NCI-H2171 (cell line): ENCODE measurements at regions not wholly inside any gene's neighbourhood (a gene's known extent, or its start where the extent isn't known, plus 50 kb on each side); places are given as distances from the start of the nearest gene placed in this dataset.

Experiments
- DNase-seq: peaks from one replicate; lab custom pipeline; 2025; lab: John Stamatoyannopoulos, UW

DNA sequence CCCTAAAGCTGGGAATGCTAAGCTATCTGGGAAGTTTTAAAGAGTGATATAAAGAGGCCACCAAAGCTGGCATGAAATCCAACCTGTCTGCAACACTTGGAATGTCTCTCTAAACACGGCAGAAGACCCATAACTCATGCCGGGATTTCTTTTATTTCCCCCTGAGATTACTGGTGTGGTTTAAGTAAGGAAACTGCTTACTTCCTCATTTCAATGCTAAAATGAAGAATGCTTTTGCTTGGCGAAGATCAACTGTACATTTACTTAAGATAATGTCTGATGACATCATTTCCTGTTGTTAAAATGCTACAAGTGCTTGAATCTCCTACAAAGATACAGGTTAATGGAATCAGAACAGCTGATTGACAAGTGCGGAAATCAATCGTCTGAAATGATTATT lies 353.8 kb upstream of the SALL3 start:
- DNase-seq, result no peak

DNA sequence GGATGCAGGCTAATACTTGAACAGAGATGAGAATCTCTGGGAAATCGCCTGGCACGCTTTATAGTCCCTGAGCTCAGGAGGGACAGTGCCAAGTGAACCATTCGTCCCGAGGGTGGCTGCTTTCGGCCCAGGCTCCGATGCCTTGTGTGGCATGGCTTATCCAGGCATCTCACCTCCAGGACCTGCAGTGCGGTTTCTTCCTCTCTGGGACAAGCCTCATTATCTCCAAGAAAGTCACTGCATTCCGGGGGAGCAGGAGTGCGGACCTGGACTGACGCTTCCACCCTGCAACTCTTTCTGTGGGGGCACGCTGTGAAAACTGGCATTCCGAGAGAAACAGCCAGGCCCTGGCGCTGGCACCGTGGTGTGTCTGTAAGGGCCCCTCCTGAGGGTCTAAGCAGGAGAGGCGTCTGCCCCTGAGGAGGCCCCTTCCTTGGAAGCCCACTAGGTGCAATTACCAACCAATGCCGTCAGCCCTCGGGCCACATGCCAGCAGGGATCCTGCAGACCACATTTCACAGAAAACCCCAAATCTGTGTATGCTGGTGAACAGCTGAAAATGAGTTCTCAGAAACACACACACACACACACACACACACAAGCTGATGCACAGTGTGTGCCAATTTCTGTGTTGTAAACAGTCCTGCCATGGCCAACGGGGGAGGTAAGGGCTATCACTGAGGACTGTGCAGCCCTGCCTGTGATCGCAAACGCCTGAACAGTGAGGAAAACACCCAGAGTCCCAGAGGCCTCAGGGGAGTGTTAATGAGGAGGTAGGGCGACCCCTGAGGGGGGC lies 351.9 kb upstream of the SALL3 start:
- DNase-seq, result no peak

DNA sequence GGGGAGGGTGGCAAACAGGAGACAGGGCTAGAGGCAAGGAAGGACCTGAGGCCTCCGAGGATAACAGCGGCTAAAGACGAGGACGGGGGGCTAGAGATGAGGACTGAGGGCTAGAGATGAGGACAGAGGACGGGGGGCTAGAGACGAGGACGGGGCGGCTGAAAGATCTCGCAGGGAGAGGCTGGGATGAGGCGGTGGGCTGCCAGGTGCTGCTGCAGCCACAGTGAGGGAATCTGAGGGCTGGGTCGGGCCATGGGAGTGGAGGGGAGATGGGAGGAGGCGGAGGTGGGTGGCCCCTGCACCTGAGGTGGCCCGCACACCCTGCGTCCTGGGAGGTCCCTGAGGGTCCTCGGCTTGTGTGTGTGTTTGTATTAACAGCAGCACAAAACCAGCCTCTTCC lies 350.2 kb upstream of the SALL3 start:
- no peak for DNase-seq

- no peak for DNase-seq
Measured at GRCh38 chr18:78630356-78630755, 349.3 kb upstream of the SALL3 start.

DNA sequence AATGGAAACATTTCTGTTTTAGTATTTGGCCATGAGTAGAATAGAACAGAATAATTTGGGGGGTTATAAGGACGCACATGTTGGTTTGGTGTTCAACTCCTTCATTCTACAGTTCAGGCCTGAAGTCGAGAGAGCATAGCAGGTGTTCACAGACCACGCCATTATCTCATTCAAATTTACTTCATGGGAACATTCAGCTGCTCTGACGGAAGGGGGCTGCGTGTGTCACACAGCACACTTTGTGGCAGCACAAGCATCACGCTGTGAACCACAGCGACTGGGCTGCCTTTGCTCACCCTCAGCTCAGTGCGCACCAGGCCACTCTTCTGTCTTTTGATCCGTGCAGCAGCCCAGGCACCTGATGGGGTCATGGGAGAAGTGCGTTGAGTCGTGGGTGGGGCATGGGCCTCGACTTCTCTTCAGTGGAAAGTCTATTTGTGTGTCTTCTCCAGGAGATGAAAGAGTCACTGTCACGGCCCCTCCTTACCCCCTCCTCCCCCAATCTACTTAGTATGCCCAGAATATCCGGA lies 348.6 kb upstream of the SALL3 start:
- no peak for DNase-seq

- no peak for DNase-seq
Measured at GRCh38 chr18:78632111-78632541, 347.5 kb upstream of the SALL3 start.

GRCh38 chr18:78634061-78634696 lies 345.4 kb upstream of the SALL3 start:
- no peak for DNase-seq

DNA sequence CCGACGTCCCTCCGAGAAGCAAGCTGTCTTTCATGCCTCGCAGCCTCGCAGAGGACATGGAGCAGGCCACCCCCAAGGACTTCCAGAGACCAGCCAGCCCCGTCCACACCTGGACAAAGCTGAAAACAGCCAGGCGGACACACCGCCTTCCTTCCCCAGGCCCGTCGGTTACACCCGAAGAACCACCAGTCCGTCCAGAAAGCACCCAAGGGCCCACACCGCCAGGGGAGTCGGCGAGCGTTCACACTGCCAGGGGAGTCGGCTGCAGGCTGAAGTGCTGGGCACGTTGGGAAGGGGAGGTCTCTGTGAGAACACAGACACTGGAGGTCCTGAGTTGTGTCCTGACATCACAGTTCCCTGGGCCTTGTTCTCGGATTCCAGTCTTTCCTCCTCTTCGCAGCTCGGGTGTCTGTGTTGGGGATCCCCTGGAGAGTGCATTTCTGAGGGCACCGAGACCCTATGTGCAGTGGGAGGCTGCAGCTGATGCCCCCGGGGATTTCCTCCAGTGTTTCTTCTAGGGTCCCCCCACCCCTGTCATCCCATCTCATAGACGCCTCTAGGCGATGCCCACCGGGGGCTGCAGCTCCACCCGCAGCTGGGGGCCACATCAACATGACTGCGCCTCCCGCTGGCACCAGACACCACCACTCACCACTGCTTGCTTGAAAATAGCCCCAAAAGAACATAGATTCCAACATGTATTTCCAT lies 344.4 kb upstream of the SALL3 start:
- no peak for DNase-seq

- no peak for DNase-seq
Measured at GRCh38 chr18:78636260-78636659, 343.4 kb upstream of the SALL3 start.

DNA sequence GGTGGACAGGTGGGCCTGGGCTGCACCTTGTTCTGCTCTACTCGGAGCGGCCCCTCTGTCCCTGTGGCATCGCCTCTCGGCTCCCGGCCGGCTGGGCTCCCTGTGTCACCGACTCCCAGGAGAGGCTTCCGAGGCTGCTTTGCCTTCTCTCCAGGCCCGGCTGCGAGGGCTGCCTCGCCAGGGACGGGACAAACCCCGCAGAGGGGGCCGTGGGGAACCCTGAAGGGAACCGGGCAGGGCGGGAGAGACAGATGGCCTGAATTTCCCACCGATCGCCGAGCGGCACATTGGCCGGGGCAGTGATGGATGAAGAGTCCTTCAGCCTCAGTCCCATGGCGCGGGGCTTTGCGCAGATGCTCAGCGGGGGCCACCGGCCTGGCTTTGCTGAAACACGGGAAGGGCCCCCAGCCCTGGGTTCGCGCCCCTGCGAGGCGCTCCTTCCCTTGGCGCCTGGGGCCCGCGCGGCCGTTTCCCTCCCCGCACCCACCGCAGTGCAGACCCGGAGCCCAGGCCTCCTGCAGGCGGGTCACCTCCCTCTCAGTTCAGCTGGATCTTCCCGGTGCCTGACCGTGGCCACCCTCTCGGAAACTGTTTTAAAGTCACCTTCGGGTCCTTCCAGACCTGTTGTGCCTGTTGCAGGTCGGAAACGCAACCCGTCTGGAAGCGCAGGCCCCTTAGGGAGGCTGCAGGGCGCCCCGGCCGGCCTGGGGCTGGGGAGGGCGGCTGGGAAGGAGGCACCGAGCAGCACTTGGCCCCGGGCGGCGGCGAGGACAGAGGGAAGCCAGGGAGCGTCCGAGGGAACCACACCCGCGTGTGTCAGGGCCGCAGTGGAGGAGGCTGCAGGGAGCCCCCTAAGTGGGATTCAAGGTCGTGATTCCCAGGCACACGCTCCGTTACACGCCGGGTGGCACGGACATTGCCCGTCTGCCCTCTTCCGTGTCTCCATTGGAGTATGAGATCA lies 341.9 kb upstream of the SALL3 start:
- DNase-seq, result no peak

GRCh38 chr18:78639006-78639950 lies 340.3 kb upstream of the SALL3 start:
- DNase-seq, result no peak

DNA sequence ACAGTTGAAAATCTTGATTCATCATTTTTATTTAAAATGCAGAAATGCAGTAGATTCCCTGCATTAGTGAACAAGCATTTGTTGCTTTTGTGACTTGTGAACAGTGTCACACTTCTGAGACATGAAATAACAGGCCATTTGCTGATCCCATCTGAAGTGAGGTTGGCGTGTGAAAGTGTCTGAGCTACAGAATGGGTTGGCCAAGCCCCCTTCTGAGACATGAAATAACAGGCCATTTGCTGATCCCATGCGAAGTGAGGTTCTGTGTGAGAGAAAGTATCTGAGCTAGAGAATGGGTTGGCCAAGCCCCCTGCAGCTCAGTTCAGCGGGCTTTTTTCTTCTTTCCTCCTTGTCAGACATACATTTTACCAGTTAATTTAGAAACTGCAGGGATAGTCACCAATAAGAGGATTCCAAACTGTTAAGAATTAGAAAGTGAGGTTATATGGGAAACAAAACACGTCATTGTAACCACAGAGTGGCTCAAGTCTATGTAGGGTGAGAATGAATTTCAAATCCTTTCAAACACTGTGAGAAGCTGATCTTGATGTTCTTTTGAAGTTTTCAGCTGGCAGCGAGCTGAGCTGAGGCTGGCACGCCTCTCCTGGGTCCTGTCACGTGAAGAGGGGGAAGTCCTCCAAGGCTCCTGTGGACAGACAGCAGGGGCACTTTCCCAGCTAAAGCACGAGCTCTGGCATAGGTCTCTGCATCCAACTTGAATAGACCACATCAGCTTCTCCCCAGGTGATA lies 339.2 kb upstream of the SALL3 start:
- no peak for DNase-seq

GRCh38 chr18:78641689-78642231 lies 337.9 kb upstream of the SALL3 start:
- DNase-seq, result no peak

GRCh38 chr18:78642296-78642951 lies 337.2 kb upstream of the SALL3 start:
- DNase-seq, result no peak

DNA sequence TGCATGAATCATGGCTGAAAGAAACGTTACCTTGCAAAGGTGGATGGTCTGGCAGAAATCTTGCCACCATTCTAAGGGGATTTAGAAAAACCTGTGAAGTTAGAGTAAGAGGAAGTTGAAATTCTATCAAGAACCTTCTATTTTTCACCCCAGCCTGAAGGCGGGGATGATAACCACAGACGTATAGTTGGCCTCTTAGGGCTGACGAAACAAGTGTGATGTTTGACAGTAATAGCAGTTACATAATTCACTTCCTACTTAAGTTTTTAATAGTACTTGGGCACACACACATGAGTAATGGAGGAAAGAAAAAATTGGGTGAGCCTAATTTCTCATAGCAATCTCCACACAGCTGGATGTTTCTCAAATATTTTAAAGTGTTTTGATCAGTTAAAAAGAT lies 336.6 kb upstream of the SALL3 start:
- no peak for DNase-seq

DNA sequence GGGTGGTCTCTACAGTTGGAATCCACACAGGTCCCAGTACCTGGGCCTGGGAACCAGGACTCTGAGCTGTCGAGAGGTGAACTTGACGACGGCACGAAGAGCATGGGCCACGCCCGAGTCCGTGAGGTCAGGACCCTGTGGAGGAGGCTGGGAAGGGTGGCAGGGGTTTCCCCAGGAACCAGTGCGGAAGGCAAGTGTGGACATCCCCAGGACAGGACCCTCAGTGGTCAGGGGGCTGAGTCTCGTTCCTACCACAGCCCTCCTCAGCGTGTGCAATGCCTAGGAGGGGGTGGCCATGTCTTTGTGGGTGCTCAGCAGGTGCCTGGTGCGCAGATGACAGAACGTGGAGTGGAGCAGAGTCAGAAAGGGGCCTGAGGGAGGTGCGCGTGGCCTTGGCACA lies 335.6 kb upstream of the SALL3 start:
- DNase-seq, result no peak

DNA sequence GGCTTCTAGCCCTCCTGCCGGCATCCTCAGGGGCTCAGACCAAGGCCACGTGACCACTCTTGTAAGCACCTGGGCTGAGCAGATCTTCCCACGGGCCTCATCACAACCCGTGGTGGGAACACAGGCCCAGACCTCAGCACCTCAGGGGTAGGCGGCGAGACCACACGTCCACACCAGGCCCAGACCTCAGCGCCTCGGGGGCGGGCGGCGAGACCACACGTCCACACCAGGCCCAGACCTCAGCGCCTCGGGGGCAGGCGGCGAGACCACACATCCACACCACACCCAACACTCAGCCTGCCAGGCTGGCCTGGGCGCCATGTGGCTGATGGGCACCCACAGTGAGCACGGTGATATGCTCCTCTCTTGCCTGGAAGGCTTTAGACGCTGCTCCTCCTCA lies 334.4 kb upstream of the SALL3 start:
- DNase-seq, result no peak

- DNase-seq, result no peak
Measured at GRCh38 chr18:78647018-78647417, 332.6 kb upstream of the SALL3 start.

- DNase-seq, result no peak
Measured at GRCh38 chr18:78649421-78649820, 330.2 kb upstream of the SALL3 start.
